ENCODE measurements at regions not wholly inside any gene's neighbourhood (a gene's known extent, or its start where the extent isn't known, plus 50 kb on each side); places are given as distances from the start of the nearest gene placed in this dataset.

DNA sequence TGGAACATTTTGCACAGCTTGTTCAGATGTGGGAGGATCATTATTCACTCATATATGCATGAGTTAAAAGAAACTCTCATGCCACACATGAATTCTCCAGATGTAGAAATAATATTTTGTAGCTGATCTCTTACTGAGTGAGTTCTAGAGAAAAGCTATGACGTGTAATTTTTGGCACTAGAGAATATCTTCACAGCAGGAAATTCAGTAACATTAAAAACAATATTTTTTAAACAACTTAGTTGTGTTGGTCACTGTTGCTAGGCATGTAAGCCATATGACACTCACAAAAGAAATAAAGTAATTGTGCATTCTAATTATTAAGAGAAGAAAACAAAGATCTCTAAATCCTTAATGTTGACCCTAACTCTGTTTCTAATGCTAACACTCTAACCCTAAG is 371.4 kb upstream of the SLC10A2 start:
- DNase-seq (ENCODE audit: low spot score) (no peak), ATAC-seq (ENCODE audit: low FRiP score) (no peak)
- TF ChIP-seq, protein P1, sequence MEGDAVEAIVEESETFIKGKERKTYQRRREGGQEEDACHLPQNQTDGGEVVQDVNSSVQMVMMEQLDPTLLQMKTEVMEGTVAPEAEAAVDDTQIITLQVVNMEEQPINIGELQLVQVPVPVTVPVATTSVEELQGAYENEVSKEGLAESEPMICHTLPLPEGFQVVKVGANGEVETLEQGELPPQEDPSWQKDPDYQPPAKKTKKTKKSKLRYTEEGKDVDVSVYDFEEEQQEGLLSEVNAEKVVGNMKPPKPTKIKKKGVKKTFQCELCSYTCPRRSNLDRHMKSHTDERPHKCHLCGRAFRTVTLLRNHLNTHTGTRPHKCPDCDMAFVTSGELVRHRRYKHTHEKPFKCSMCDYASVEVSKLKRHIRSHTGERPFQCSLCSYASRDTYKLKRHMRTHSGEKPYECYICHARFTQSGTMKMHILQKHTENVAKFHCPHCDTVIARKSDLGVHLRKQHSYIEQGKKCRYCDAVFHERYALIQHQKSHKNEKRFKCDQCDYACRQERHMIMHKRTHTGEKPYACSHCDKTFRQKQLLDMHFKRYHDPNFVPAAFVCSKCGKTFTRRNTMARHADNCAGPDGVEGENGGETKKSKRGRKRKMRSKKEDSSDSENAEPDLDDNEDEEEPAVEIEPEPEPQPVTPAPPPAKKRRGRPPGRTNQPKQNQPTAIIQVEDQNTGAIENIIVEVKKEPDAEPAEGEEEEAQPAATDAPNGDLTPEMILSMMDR (IDR thresholded peaks at IDR 0.05), result no peak

DNA sequence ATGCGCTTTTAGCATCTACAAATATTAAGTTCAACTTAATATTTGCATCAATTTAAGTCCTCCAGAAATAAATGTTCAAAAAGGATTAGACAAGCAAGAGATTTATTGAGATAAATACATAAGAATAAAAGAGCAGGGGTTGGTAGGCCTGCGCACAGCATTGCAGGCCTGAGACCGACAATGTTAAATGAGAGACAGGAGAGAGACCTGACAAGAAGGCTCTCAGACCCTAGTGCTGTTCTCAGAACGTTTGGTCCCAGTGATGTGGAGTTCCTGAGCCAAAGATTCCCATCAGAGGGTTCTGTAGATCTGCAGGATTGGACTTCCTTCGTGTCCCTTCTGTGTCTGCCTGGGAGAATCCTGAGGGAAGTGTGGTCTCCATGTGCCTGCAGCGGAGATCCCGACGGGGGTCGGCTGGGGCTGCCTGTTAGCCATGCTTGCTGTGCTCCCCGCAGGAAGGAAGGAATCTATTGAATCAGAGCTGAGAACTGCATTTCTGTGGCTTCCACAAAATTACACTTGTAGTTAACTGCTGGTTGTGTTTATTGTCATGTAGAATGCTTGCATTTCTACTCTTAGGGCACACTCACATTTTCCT is 369.9 kb upstream of the SLC10A2 start:
- DNase-seq (ENCODE audit: low spot score), result no peak
- ATAC-seq (ENCODE audit: low FRiP score), result no peak
- TF ChIP-seq, protein P1 (IDR thresholded peaks at IDR 0.05), result no peak

DNA sequence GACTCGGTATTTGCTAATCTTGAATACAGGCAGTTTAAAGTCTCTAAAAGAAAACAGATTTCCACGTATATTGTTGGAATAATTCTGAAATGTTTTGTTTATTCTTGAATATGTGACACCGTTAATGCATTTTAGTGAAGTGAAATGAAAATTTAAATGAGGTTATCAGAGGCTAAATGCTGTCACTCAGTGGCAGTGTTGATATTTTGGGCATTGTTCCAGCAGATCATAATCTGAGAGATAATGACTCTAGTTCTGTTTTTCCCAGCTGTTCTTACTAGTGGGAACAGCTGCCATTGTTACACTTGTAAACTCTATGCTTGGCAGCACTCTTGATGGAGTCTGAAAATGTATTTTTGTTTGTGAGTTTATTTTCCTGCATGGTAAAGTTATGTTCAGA is 365.6 kb upstream of the SLC10A2 start:
- TF ChIP-seq, protein P1 (IDR thresholded peaks at IDR 0.05), result no peak
- ATAC-seq (ENCODE audit: low FRiP score) (no peak), DNase-seq (ENCODE audit: low spot score) (no peak)

GRCh38 chr13:103430368-103430767 is 364.2 kb upstream of the SLC10A2 start:
- no peak for ATAC-seq (ENCODE audit: low FRiP score)
- no peak for DNase-seq (ENCODE audit: low spot score)
- TF ChIP-seq, protein P1 (IDR thresholded peaks at IDR 0.05), result no peak

- TF ChIP-seq, protein P1 (IDR thresholded peaks at IDR 0.05), result no peak
- no peak for ATAC-seq (ENCODE audit: low FRiP score)
- no peak for DNase-seq (ENCODE audit: low spot score)
These were observed 343.8 kb upstream of the SLC10A2 start for GRCh38 chr13:103410002-103410401.

DNA sequence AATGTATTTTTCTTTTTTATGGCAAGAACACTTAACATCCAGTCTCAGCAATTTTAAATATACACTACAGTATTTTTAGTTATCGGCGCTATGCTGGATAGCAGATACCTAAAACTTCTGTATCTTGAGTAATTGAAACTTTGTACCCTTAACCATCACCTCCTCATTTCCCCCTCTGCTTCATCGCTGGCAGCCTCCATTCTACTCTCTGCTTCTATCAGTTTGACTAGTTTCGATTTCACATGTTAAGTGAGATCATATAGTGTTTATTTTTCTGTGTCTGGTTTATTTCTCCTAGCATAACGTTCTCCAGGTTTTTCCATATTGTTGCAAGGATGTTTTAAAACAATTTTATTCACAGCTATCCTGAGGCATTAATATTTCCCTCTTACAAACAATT is 340.8 kb upstream of the SLC10A2 start:
- ATAC-seq (ENCODE audit: low FRiP score) (no peak), DNase-seq (ENCODE audit: low spot score) (no peak)
- TF ChIP-seq, protein P1 (IDR thresholded peaks at IDR 0.05), result no peak

- no peak for ATAC-seq (ENCODE audit: low FRiP score)
- TF ChIP-seq, protein P1 (IDR thresholded peaks at IDR 0.05), result no peak
- no peak for DNase-seq (ENCODE audit: low spot score)
These were observed 339.1 kb upstream of the SLC10A2 start for GRCh38 chr13:103405297-103405696.

Data from omental fat pad (tissue), 3 donors.